ENCODE measurements at regions not wholly inside any gene's neighbourhood (a gene's known extent, or its start where the extent isn't known, plus 50 kb on each side); places are given as distances from the start of the nearest gene placed in this dataset.

DNA sequence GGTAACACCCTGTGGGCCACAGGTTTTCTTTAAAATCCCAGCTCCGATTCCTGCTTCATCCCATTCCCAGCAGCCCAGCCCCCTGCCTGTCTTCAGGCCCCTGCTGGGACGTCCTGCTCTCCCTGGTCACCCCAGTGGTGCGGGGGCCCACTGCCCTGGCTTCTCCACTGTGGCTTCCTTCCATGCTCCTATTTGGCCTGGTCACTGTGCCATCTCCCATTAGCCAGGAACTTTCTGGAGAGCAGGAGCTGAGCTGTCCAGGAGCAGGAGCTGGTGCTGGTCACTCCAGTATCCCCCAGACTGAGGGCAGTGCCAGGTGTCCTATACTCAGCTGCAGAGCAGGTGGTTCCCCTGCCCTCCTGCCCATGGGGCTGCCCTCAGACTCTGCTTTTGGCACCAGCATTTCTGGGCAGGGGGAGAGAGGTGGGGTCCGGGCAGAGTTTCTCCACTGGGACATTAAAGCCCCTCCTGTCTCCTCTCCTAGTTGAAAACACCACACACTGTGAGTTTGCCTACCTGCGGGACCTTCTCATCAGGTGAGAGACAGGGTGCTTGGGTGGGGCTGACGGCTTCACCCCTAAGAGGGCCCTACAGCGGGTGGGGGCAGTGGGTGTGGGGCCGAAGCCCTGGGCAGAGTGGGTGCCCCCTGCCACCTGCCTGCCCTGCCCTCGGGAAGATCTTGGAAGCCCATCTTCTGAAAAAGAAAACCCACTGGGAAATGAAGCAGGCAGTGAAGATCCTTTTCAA is 356.2 kb downstream of the SEC14L1 start:
- TF ChIP-seq, protein P1, sequence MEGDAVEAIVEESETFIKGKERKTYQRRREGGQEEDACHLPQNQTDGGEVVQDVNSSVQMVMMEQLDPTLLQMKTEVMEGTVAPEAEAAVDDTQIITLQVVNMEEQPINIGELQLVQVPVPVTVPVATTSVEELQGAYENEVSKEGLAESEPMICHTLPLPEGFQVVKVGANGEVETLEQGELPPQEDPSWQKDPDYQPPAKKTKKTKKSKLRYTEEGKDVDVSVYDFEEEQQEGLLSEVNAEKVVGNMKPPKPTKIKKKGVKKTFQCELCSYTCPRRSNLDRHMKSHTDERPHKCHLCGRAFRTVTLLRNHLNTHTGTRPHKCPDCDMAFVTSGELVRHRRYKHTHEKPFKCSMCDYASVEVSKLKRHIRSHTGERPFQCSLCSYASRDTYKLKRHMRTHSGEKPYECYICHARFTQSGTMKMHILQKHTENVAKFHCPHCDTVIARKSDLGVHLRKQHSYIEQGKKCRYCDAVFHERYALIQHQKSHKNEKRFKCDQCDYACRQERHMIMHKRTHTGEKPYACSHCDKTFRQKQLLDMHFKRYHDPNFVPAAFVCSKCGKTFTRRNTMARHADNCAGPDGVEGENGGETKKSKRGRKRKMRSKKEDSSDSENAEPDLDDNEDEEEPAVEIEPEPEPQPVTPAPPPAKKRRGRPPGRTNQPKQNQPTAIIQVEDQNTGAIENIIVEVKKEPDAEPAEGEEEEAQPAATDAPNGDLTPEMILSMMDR (IDR thresholded peaks at IDR 0.05; ENCODE audit: low read depth, low read length): no peak

DNA sequence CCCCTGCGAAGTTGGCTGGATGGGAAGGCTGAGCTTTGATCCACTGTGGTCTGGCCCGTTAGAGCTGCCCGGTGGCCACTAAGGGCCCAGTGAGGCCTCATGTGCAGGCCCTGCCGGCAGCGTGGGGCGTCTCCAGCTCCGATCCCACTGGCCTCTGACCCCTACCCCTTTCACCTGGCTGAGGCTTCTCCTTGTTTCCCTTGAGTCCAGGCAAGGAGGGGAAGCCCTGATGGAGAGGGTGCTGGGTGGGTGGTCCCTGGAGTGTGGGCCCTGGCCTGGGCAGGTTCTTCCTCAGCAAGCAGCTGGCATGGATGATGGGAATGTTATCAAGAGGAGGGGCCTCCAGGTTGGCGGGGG is 356.8 kb downstream of the SEC14L1 start:
- DNase-seq (ENCODE audit: extremely low read depth, low read depth): no peak
- TF ChIP-seq, protein P1 (IDR thresholded peaks at IDR 0.05; ENCODE audit: low read depth, low read length): no peak

More for the DNA sequence above, 356.2 kb downstream of the SEC14L1 start:
- no peak for DNase-seq (ENCODE audit: extremely low read depth, low read depth)

DNA sequence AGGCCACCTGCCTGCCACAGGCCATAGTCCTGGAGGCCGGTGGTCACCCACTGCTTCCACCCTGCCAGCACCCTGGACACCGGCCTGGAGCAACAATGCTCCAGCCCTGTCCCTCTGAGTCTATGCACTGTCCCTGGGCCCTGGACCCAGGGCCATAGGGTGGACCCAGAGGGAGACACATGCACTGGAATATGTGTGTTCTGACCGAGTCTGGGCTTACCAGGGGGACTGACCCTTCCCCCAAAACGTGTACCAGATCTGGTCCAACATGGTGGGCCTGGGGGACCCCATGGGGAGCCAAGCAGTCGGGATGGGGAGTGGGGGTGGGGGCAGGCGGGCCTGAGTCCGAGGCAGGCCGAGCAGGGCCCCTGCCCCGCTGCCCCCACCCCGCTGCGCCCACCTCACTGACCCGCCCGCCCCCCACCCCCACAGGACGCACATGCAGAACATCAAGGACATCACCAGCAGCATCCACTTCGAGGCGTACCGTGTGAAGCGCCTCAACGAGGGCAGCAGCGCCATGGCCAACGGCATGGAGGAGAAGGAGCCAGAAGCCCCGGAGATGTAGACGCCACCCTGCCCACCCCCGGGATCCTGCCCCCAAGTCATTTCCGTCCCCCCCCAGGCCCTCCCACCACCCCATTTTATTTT is 357.4 kb downstream of the SEC14L1 start:
- no peak for DNase-seq (ENCODE audit: extremely low read depth, low read depth)
- TF ChIP-seq, protein P1 (IDR thresholded peaks at IDR 0.05; ENCODE audit: low read depth, low read length): no peak

DNA sequence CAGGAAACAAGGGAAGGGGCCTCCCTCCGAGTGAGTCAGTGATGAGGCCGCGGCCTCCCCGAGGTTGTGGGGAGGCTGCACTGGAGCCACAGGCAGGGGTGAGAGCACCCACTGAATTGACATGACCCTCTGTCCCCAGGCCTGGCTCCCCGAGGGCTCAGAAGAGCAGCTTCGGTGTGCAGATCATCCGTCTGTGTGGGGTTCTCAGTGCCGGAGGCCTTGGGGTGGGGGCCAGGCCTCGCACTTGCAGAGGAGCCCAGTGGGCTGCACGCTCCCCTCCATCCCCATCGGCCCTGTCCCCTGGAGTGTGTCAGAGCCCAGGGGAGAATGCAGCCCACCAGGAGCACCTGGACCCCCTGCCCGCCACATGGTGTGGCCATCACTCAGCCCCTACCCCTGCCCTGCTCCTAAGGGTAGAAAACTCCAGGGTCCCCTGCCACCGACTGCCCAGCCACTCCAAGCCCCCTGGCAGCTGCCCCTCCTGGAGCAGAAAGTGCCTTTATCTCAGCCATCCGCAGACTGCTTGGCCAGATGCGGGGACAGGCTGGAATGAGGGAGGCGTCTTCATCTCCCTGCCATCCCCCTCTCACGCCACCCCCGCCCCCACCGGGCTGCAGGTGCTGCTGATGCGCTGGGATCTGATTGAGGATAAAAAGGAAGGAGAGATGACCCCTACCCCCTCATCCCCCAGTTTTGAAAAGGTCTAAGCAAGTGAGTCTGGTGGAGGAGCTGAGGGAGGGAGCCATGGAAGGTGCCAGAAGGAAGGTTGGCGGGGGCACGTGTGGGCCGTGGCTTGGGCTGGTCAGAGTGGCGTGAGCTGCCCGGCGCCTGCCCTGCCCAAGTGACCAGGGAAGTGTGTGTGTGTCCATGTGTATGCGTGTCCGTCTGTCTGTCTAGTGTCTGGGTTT is 358.3 kb downstream of the SEC14L1 start:
- TF ChIP-seq, protein P1 (IDR thresholded peaks at IDR 0.05; ENCODE audit: low read depth, low read length): no peak
- no peak for DNase-seq (ENCODE audit: extremely low read depth, low read depth)

DNA sequence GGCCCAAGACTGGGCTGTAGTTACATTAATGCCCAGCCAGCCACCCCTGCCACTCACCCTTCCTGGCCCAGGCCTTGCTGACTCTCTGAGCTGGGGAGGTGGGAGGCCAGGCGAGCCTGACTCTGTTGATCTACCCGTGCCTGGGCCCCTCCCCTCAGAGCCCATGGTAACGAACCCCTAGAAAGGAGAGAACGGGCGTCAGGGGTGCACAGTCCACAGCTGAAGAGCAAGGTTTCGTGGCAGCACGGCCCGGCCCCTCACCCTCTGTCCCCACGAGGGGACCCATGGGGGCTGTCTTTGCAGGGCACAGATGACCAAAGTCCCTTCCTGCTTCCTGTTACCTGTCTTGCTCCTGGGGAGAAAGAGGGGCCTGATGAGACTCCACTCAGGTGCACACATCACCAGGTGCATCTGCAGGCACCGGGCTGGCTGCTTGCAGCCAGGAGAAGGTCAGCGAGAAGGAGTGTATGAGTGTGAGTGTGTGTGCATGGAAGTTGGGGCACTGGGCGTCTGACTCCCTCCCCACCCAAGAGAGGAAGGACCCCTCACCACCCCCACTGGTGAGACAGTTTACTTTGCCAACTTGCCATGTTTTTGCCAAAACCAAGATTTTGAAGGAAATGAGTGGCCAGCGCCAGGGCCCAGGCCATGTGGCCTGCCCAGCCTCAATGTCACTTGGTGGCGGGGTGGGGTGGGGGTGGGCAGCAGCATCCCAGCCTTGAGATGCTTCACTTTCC is 359.1 kb downstream of the SEC14L1 start:
- TF ChIP-seq, protein P1 (IDR thresholded peaks at IDR 0.05; ENCODE audit: low read depth, low read length): no peak
- DNase-seq (ENCODE audit: extremely low read depth, low read depth): no peak

DNA sequence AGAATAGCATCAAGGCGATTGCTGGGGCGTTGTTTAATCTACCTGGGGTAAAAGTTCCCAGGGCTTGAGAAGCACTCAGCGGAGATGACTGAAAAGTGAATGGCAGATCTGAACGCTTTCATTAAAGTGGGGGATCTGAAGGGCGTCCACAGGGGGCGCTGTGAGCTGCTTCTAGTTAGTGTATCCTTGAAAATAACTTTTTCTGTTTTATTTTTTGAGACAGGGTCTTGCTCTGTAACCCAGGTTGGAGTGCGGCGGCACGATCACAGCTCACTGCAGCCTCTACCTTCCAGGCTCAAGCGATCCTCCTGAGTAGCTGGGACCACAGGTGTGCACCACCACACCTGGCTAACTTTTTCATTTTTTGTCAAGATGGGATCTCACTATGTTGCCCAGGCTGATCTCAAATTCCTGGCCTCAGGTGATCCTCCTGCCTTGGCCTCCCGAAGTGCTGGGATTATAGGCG is 360.4 kb downstream of the SEC14L1 start:
- DNase-seq (ENCODE audit: extremely low read depth, low read depth): no peak
- TF ChIP-seq, protein P1 (IDR thresholded peaks at IDR 0.05; ENCODE audit: low read depth, low read length): peak; percentile 51

All from AG09319 (cell line).